ENCODE measurements at regions not wholly inside any gene's neighbourhood (a gene's known extent, or its start where the extent isn't known, plus 50 kb on each side); places are given as distances from the start of the nearest gene placed in this dataset.
"Not testable (repeated sequence)": the region's sequence is repeated elsewhere in the genome, so short reads cannot be mapped to it uniquely, and the experiment has no call there.

DNA sequence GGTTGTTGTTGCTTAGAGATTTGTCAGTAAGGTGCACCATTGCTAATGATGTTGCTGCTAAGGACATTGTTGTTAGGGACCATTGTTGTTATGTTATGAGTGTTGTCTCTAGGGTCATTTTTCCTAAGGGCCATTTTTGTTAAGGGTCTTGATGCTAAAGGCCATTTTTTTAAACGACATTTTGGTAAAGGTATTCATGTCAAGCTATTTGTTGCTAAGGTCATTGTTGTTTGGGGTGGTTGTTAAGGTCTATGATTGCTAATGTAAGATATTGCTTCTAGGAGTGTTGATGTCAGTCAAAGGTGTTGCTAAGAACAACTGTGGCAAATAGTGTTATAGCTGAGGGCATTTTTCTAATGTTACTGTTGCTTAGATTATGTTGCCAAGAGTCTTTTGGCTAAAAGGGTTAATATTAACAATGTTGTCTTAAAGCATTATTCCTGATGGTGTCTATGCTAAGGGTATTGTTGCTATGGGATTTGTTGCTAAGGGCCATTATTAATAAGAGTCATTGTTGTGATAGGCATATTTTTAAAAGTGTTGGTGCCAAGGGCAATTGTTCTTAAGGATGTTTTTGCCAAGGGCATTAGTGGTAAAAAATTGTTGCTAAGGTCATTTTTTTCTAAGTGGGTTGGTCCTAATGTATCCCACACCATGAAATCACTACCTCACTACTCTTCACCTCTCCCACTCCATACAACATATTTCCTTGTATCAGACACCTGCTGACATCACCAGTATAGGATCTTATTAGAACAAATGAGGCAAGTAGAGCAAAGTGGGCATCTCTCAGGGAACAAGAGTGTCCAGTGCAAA lies 56.2 kb downstream of the SPATA31A6 start:
- H3K27me3 ChIP-seq (ENCODE audit: insufficient read depth, low read length, poor library complexity, severe bottlenecking); H3K4me3 ChIP-seq (ENCODE audit: low read length, poor library complexity, severe bottlenecking); H3F3A ChIP-seq (ENCODE audit: low read depth); H3K4me2 ChIP-seq (ENCODE audit: low read depth, low read length, poor library complexity, severe bottlenecking); H2AFZ ChIP-seq (ENCODE audit: low read length); H3K4me1 ChIP-seq (ENCODE audit: insufficient read depth, low read length, poor library complexity, severe bottlenecking); H3K79me2 ChIP-seq (ENCODE audit: insufficient read depth, low read length); H3K9me2 ChIP-seq (replicated peaks; ENCODE audit: low read depth, low read length); H3K9me3 ChIP-seq (ENCODE audit: insufficient read depth, low read depth, low read length); H3K9ac ChIP-seq (ENCODE audit: low read depth, low read length, poor library complexity, severe bottlenecking); H3K36me3 ChIP-seq (ENCODE audit: insufficient read depth, low read length); H4K20me1 ChIP-seq (ENCODE audit: insufficient read depth, low read length, poor library complexity, severe bottlenecking): not testable (repeated sequence)

DNA sequence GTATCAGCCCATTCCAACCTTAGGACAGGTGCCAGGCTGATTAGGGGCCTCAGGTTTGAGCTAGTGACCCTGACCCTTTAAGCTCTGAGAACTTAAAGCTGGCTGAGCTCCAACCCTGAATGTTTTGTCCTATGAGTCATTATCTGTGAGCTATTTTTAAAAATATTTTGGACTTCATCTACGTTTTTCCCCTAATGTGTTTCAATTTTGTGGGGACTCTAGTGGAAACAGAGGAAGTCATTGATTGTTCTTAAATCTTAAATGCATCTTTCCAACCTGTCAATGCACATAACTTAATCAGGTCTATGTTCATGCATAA lies 56.8 kb downstream of the SPATA31A6 start:
- not testable (repeated sequence) for H3K9ac ChIP-seq (ENCODE audit: low read depth, low read length, poor library complexity, severe bottlenecking); H3K9me2 ChIP-seq (replicated peaks; ENCODE audit: low read depth, low read length); H3K4me1 ChIP-seq (ENCODE audit: insufficient read depth, low read length, poor library complexity, severe bottlenecking); H3F3A ChIP-seq (ENCODE audit: low read depth); H3K4me2 ChIP-seq (ENCODE audit: low read depth, low read length, poor library complexity, severe bottlenecking); H4K20me1 ChIP-seq (ENCODE audit: insufficient read depth, low read length, poor library complexity, severe bottlenecking); H2AFZ ChIP-seq (ENCODE audit: low read length); H3K9me3 ChIP-seq (ENCODE audit: insufficient read depth, low read depth, low read length); H3K27me3 ChIP-seq (ENCODE audit: insufficient read depth, low read length, poor library complexity, severe bottlenecking); H3K4me3 ChIP-seq (ENCODE audit: low read length, poor library complexity, severe bottlenecking); H3K36me3 ChIP-seq (ENCODE audit: insufficient read depth, low read length); H3K79me2 ChIP-seq (ENCODE audit: insufficient read depth, low read length)

- not testable (repeated sequence) for H3K36me3 ChIP-seq (ENCODE audit: insufficient read depth, low read length); H2AFZ ChIP-seq (ENCODE audit: low read length); H3K4me3 ChIP-seq (ENCODE audit: low read length, poor library complexity, severe bottlenecking); H3K79me2 ChIP-seq (ENCODE audit: insufficient read depth, low read length); H3K9me2 ChIP-seq (replicated peaks; ENCODE audit: low read depth, low read length); H3K4me2 ChIP-seq (ENCODE audit: low read depth, low read length, poor library complexity, severe bottlenecking); H3K9me3 ChIP-seq (ENCODE audit: insufficient read depth, low read depth, low read length); H3F3A ChIP-seq (ENCODE audit: low read depth); H4K20me1 ChIP-seq (ENCODE audit: insufficient read depth, low read length, poor library complexity, severe bottlenecking); H3K9ac ChIP-seq (ENCODE audit: low read depth, low read length, poor library complexity, severe bottlenecking); H3K4me1 ChIP-seq (ENCODE audit: insufficient read depth, low read length, poor library complexity, severe bottlenecking); H3K27me3 ChIP-seq (ENCODE audit: insufficient read depth, low read length, poor library complexity, severe bottlenecking)
Observed at GRCh38 chr9:42243211-42243610, 59.8 kb downstream of the SPATA31A6 start.

- not testable (repeated sequence) for H3K9me2 ChIP-seq (replicated peaks; ENCODE audit: low read depth, low read length); H3K9me3 ChIP-seq (ENCODE audit: insufficient read depth, low read depth, low read length); H4K20me1 ChIP-seq (ENCODE audit: insufficient read depth, low read length, poor library complexity, severe bottlenecking); H3K27me3 ChIP-seq (ENCODE audit: insufficient read depth, low read length, poor library complexity, severe bottlenecking); H3K4me1 ChIP-seq (ENCODE audit: insufficient read depth, low read length, poor library complexity, severe bottlenecking); H3K79me2 ChIP-seq (ENCODE audit: insufficient read depth, low read length); H3K4me3 ChIP-seq (ENCODE audit: low read length, poor library complexity, severe bottlenecking); H3K4me2 ChIP-seq (ENCODE audit: low read depth, low read length, poor library complexity, severe bottlenecking); H2AFZ ChIP-seq (ENCODE audit: low read length); H3F3A ChIP-seq (ENCODE audit: low read depth); H3K36me3 ChIP-seq (ENCODE audit: insufficient read depth, low read length); H3K9ac ChIP-seq (ENCODE audit: low read depth, low read length, poor library complexity, severe bottlenecking)
Observed at GRCh38 chr9:42243822-42244221, 60.4 kb downstream of the SPATA31A6 start.

DNA sequence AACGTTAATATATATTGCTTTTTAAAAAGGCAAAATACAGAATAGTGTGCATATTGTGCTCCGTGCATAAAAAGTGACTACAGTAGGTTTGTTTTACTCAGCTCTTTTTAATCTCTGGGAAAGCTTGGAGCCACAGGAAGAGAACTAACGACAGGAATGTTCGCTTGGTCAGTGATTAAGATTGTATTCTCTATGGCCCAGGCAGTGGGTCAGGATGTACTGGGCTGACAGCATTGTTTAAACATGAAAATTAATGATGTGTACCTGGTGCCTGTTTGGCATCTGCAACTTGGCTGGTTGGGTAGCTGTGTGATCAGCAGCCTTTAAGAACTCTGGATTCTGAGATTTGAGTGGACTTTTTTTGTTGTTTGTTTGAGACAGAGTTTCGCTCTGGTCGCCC lies 85.3 kb downstream of the SPATA31A6 start:
- H3K27me3 ChIP-seq (ENCODE audit: insufficient read depth, low read length, poor library complexity, severe bottlenecking); H3K9ac ChIP-seq (ENCODE audit: low read depth, low read length, poor library complexity, severe bottlenecking); H3K9me3 ChIP-seq (ENCODE audit: insufficient read depth, low read depth, low read length); H3K4me1 ChIP-seq (ENCODE audit: insufficient read depth, low read length, poor library complexity, severe bottlenecking); H2AFZ ChIP-seq (ENCODE audit: low read length); H3K4me2 ChIP-seq (ENCODE audit: low read depth, low read length, poor library complexity, severe bottlenecking); H3K4me3 ChIP-seq (ENCODE audit: low read length, poor library complexity, severe bottlenecking); H3K79me2 ChIP-seq (ENCODE audit: insufficient read depth, low read length); H3F3A ChIP-seq (ENCODE audit: low read depth); H4K20me1 ChIP-seq (ENCODE audit: insufficient read depth, low read length, poor library complexity, severe bottlenecking); H3K36me3 ChIP-seq (ENCODE audit: insufficient read depth, low read length); H3K9me2 ChIP-seq (replicated peaks; ENCODE audit: low read depth, low read length): not testable (repeated sequence)

GRCh38 chr9:42269171-42269570 lies 85.7 kb downstream of the SPATA31A6 start:
- H2AFZ ChIP-seq (ENCODE audit: low read length); H3K4me1 ChIP-seq (ENCODE audit: insufficient read depth, low read length, poor library complexity, severe bottlenecking); H3K27me3 ChIP-seq (ENCODE audit: insufficient read depth, low read length, poor library complexity, severe bottlenecking); H3K4me3 ChIP-seq (ENCODE audit: low read length, poor library complexity, severe bottlenecking); H3K4me2 ChIP-seq (ENCODE audit: low read depth, low read length, poor library complexity, severe bottlenecking); H3K36me3 ChIP-seq (ENCODE audit: insufficient read depth, low read length); H3F3A ChIP-seq (ENCODE audit: low read depth); H3K9me2 ChIP-seq (replicated peaks; ENCODE audit: low read depth, low read length); H4K20me1 ChIP-seq (ENCODE audit: insufficient read depth, low read length, poor library complexity, severe bottlenecking); H3K9me3 ChIP-seq (ENCODE audit: insufficient read depth, low read depth, low read length); H3K9ac ChIP-seq (ENCODE audit: low read depth, low read length, poor library complexity, severe bottlenecking); H3K79me2 ChIP-seq (ENCODE audit: insufficient read depth, low read length): not testable (repeated sequence)

DNA sequence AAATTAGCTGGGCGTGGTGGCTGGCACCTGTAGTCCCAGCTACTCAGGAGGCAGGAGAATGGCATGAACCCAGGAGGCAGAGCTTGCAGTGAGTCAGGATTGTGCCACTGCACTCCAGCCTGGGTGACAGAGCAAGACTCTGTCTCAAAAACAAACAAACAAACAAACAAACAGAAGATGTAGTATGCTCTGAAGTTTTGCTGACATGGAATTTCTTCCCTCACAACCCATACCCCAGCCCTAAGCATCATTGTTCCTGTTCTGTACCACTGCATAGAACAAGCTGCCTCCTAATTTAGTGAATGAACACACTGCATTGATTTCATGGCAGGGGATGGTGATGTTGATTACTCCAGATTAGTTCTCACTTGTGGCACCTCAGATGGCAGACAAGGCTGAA lies 89.7 kb downstream of the SPATA31A6 start:
- H3K4me2 ChIP-seq (ENCODE audit: low read depth, low read length, poor library complexity, severe bottlenecking); H3K4me3 ChIP-seq (ENCODE audit: low read length, poor library complexity, severe bottlenecking); H3K36me3 ChIP-seq (ENCODE audit: insufficient read depth, low read length); H3K9me2 ChIP-seq (replicated peaks; ENCODE audit: low read depth, low read length); H3K27me3 ChIP-seq (ENCODE audit: insufficient read depth, low read length, poor library complexity, severe bottlenecking); H3K9me3 ChIP-seq (ENCODE audit: insufficient read depth, low read depth, low read length); H3K9ac ChIP-seq (ENCODE audit: low read depth, low read length, poor library complexity, severe bottlenecking); H2AFZ ChIP-seq (ENCODE audit: low read length); H3K79me2 ChIP-seq (ENCODE audit: insufficient read depth, low read length); H3F3A ChIP-seq (ENCODE audit: low read depth); H3K4me1 ChIP-seq (ENCODE audit: insufficient read depth, low read length, poor library complexity, severe bottlenecking); H4K20me1 ChIP-seq (ENCODE audit: insufficient read depth, low read length, poor library complexity, severe bottlenecking): not testable (repeated sequence)

Data from Loucy (cell line).